ENCODE measurements at regions not wholly inside any gene's neighbourhood (a gene's known extent, or its start where the extent isn't known, plus 50 kb on each side); places are given as distances from the start of the nearest gene placed in this dataset.

DNA sequence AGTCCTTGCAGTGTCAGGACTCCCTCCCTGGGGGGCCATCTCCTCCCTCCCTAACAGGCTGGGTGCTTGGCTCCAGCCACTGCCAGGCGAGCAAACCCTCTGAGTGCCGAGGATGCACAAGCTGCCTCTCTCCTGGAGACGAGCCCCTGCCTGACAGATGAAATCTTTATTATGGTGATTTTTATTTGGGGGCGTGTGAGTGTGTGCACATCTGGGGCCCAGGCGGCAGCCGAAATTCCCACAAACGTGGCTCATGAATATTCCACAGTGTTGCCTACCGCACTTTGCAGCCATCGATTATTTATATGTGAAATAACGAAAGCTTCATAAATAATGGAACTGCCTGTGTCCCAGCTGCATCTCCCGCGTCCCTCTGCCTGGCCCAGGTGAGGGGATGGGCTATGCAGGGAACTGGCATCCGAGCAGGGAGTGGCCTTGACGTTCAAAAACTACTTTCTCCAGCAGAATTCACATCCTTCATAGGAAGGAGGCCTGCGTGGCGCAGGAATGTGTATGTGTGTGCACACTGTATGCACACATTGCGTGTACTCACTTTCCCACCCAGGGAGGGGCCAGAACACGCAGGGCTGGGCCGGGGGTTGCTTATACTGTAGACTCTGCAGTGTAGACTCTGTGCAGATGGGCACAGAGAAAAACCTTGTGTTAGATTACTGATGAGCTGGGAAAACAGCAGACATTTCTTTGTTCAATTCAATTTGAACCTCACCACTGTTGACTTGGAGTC, 73.1 kb downstream of the UBIAD1 start:
- Mint-ChIP-seq H3K27ac (no peak overlapping the region), H3K4me1 (no peaks in the 10 kb centered on the region), H3K27me3 (peaks cover 26% of the 10 kb centered on the region), H3K9me3 (ENCODE audit: insufficient read depth) (no peaks in the 10 kb centered on the region), H3K4me3 (no peak overlapping the region)
- TF ChIP-seq EZH2 (IDR thresholded peaks at IDR 0.05; ENCODE audit: borderline replicate concordance, insufficient read depth, low read depth, low read length, poor library complexity, severe bottlenecking), result no peak
- TF ChIP-seq, protein P1, sequence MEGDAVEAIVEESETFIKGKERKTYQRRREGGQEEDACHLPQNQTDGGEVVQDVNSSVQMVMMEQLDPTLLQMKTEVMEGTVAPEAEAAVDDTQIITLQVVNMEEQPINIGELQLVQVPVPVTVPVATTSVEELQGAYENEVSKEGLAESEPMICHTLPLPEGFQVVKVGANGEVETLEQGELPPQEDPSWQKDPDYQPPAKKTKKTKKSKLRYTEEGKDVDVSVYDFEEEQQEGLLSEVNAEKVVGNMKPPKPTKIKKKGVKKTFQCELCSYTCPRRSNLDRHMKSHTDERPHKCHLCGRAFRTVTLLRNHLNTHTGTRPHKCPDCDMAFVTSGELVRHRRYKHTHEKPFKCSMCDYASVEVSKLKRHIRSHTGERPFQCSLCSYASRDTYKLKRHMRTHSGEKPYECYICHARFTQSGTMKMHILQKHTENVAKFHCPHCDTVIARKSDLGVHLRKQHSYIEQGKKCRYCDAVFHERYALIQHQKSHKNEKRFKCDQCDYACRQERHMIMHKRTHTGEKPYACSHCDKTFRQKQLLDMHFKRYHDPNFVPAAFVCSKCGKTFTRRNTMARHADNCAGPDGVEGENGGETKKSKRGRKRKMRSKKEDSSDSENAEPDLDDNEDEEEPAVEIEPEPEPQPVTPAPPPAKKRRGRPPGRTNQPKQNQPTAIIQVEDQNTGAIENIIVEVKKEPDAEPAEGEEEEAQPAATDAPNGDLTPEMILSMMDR (IDR thresholded peaks at IDR 0.05), result no peak
- ATAC-seq (ENCODE audit: low read depth), result no peak
- ChIA-PET CTCF (no interaction called here), POLR2A (no interaction called here)
- Histone ChIP-seq H3K4me1 (ENCODE audit: control insufficient read depth in 2 of 2, insufficient read depth in 2 of 2, low read length in 2 of 2) (no peaks in the 10 kb centered on the region), H2AFZ (ENCODE audit: insufficient read depth, low read depth, low read length, poor library complexity, severe bottlenecking) (no peak overlapping the region), H3K79me2 (ENCODE audit: control insufficient read depth, insufficient read depth, low read length) (no peaks in the 10 kb centered on the region), H3K36me3 (replicated peaks in 1 of 2; ENCODE audit: control extremely low read depth in 1 of 2, control insufficient read depth in 1 of 2, extremely low read depth in 1 of 2, insufficient read depth in 2 of 2, low read length in 1 of 2) (no peaks in the 10 kb centered on the region), H3K9me3 (ENCODE audit: control extremely low read depth in 1 of 3, control insufficient read depth in 2 of 3, insufficient read depth in 1 of 3, low read length in 2 of 3) (peaks cover 0 to 10% (median 0%) of the 10 kb centered on the region in 3 donors), H3K4me2 (replicated peaks; ENCODE audit: low read depth, low read length, poor library complexity, severe bottlenecking) (no peak overlapping the region), H3K4me3 (ENCODE audit: control extremely low read depth in 1 of 5, extremely low read depth in 1 of 5, insufficient read depth in 1 of 5, low read depth in 2 of 5, low read length in 4 of 5) (no peak overlapping the region), H3K9ac (ENCODE audit: low read length) (no peak overlapping the region), H3K27me3 (replicated peaks in 1 of 4; ENCODE audit: control extremely low read depth in 1 of 4, control insufficient read depth in 3 of 4, insufficient read depth in 4 of 4, low read length in 3 of 4) (peaks cover 0 to 7% (median 0%) of the 10 kb centered on the region in 4 experiments), H4K20me1 (ENCODE audit: control insufficient read depth, insufficient read depth, low read length, poor library complexity, severe bottlenecking) (no peaks in the 10 kb centered on the region), H3K27ac (ENCODE audit: low read length in 2 of 2) (no peak overlapping the region)
- intact Hi-C loops (cut with micrococcal nuclease), result no loop called here
- DNase-seq, result no peak
- 90% methylated on average over 8 of the region's 19 CpGs for WGBS (ENCODE audit: insufficient coverage)

DNA sequence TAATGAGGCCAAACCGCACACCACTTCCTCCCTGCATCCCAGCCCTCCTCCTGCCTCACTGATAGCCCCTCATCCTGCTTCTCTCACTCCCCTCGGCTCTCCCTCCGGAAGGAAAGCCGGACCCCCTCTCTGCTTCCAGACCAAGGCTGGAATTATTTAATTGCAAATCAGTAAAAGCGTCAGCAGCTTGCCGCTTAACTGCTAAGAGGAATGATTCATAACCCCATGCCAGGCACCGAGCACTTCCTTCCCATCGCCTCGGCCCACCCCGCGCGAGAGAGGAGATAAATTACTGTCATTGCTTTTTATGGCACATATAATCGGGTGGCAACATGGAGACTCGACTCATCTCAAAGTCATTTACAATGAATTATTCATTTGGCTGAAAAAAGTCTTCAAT, 77.3 kb downstream of the UBIAD1 start:
- TF ChIP-seq EZH2 (IDR thresholded peaks at IDR 0.05; ENCODE audit: borderline replicate concordance, insufficient read depth, low read depth, low read length, poor library complexity, severe bottlenecking), result no peak
- TF ChIP-seq, protein P1 (IDR thresholded peaks at IDR 0.05), result no peak
- Histone ChIP-seq H3K9me3 (ENCODE audit: control extremely low read depth in 1 of 3, control insufficient read depth in 2 of 3, insufficient read depth in 1 of 3, low read length in 2 of 3) (peaks cover 0 to 10% (median 2%) of the 10 kb centered on the region in 3 donors), H3K9ac (ENCODE audit: low read length) (no peak overlapping the region), H3K27me3 (replicated peaks in 1 of 4; ENCODE audit: control extremely low read depth in 1 of 4, control insufficient read depth in 3 of 4, insufficient read depth in 4 of 4, low read length in 3 of 4) (peaks cover 0 to 9% (median 2%) of the 10 kb centered on the region in 4 experiments), H3K4me1 (ENCODE audit: control insufficient read depth in 2 of 2, insufficient read depth in 2 of 2, low read length in 2 of 2) (peaks cover 0 to 6% of the 10 kb centered on the region in 2 donors), H3K4me3 (ENCODE audit: control extremely low read depth in 1 of 5, extremely low read depth in 1 of 5, insufficient read depth in 1 of 5, low read depth in 2 of 5, low read length in 4 of 5) (no peak overlapping the region), H2AFZ (ENCODE audit: insufficient read depth, low read depth, low read length, poor library complexity, severe bottlenecking) (no peak overlapping the region), H3K79me2 (ENCODE audit: control insufficient read depth, insufficient read depth, low read length) (no peaks in the 10 kb centered on the region), H4K20me1 (ENCODE audit: control insufficient read depth, insufficient read depth, low read length, poor library complexity, severe bottlenecking) (no peaks in the 10 kb centered on the region), H3K27ac (ENCODE audit: low read length in 2 of 2) (no peak overlapping the region), H3K4me2 (replicated peaks; ENCODE audit: low read depth, low read length, poor library complexity, severe bottlenecking) (no peak overlapping the region), H3K36me3 (replicated peaks in 1 of 2; ENCODE audit: control extremely low read depth in 1 of 2, control insufficient read depth in 1 of 2, extremely low read depth in 1 of 2, insufficient read depth in 2 of 2, low read length in 1 of 2) (no peaks in the 10 kb centered on the region)
- H3K9me3 Mint-ChIP-seq (ENCODE audit: insufficient read depth), result no peaks in the 10 kb centered on the region
- peaks cover 6% of the 10 kb centered on the region for H3K4me1 Mint-ChIP-seq
- DNase-seq (no peak), ATAC-seq (ENCODE audit: low read depth) (no peak)
- WGBS (ENCODE audit: insufficient coverage), result 8% methylated on average over 2 of the region's 14 CpGs
- POLR2A ChIA-PET, result interaction anchor here (0.7 kb wide), 1 partner anchor 77 kb away, joined by 4 read pairs; no protein-coding TSS in a partner anchor
- intact Hi-C loops (cut with micrococcal nuclease), result no loop called here
- H3K4me3 Mint-ChIP-seq, result no peak overlapping the region
- no peak overlapping the region for H3K27ac Mint-ChIP-seq
- CTCF ChIA-PET, result no interaction called here
- H3K27me3 Mint-ChIP-seq, result peaks cover 33% of the 10 kb centered on the region
